Caco-2 (cell line): ENCODE measurements at regions not wholly inside any gene's neighbourhood (a gene's known extent, or its start where the extent isn't known, plus 50 kb on each side); places are given as distances from the start of the nearest gene placed in this dataset.

Experiments
- BruUV-seq: library from RNA; stranded (reverse); fragments of 400-500 nt; replicated peaks from 2 replicates; lab custom pipeline; 2021; lab: Mats Ljungman, UMichigan
- CTCF ChIA-PET: fragments of 300-600 bp; sonication (Branson Sonifier 250); formaldehyde crosslinking; loops from one replicate; lab custom pipeline; 2022; ENCODE audit warnings: antibody characterized with exemption; lab: Charles Lee
- POLR2A ChIA-PET: fragments of 300-600 bp; sonication (Branson Sonifier 250); formaldehyde crosslinking; loops from one replicate; lab custom pipeline; 2022; ENCODE audit warnings: antibody characterized with exemption; lab: Charles Lee
- DNase-seq, 2 experiments: peaks; one replicate each; pipeline versions ENCODE4 v3.0.0 to v3.0.0-alpha.2; 2020 to 2022
- H3K27me3 ChIP-seq: replicated peaks from 2 replicates; pipeline ENCODE4 v1.6.0; 2011; ENCODE audit warnings: low read length; ENCODE audit not compliant: control insufficient read depth, insufficient read depth
- H3K36me3 ChIP-seq: 2 replicates; pipeline ENCODE4 v1.5.1; 2011; ENCODE audit warnings: low read length; ENCODE audit not compliant: control insufficient read depth, insufficient read depth
- H3K4me1 ChIP-seq: fragments of 250-450 bp; sonication (Bioruptor Pico); 2 replicates; pipeline ENCODE4 v1.5.1; 2020; ENCODE audit warnings: mild to moderate bottlenecking
- H3K4me3 ChIP-seq: 2 replicates; pipeline ENCODE4 v1.5.1; 2011; ENCODE audit warnings: low read depth, mild to moderate bottlenecking, control low read depth, low read length
- H3K9me3 ChIP-seq: fragments of 250-450 bp; sonication (Bioruptor Pico); 2 replicates; pipeline ENCODE4 v1.5.1; 2020; ENCODE audit warnings: mild to moderate bottlenecking, moderate library complexity
- H3K27ac Mint-ChIP-seq: one replicate; pipeline ENCODE4 v1.8.0; 2022; ENCODE audit warnings: mixed read lengths; ENCODE audit not compliant: unreplicated experiment
- H3K27me3 Mint-ChIP-seq: one replicate; pipeline ENCODE4 v1.8.0; 2022; ENCODE audit warnings: mixed read lengths; ENCODE audit not compliant: insufficient read depth, unreplicated experiment
- H3K36me3 Mint-ChIP-seq: one replicate; pipeline ENCODE4 v1.8.0; 2022; ENCODE audit warnings: mild to moderate bottlenecking, mixed read lengths; ENCODE audit not compliant: insufficient read depth, unreplicated experiment
- H3K4me1 Mint-ChIP-seq: one replicate; pipeline ENCODE4 v1.8.0; 2022; ENCODE audit warnings: low read depth, mixed read lengths; ENCODE audit not compliant: unreplicated experiment
- H3K4me3 Mint-ChIP-seq: one replicate; pipeline ENCODE4 v1.8.0; 2022; ENCODE audit warnings: mild to moderate bottlenecking, moderate library complexity, mixed read lengths; ENCODE audit not compliant: unreplicated experiment
- H3K9me3 Mint-ChIP-seq: one replicate; pipeline ENCODE4 v1.8.0; 2022; ENCODE audit warnings: mixed read lengths; ENCODE audit not compliant: unreplicated experiment
- CTCF ChIP-seq, 2 experiments: fragments of 200-600 bp in 1 of 2; IDR thresholded peaks; 1 replicate in 1 of 2; 2 replicates in 1 of 2; pipeline versions ENCODE4 v1.5.1 to v1.8.0; 2011 to 2022; ENCODE audit warnings: antibody characterized with exemption in 1 of 2, control low read depth in 1 of 2, inconsistent platforms in 1 of 2, low read depth in 1 of 2, low read length in 1 of 2, mild to moderate bottlenecking in 1 of 2, moderate library complexity in 1 of 2; ENCODE audit not compliant: insufficient read depth in 1 of 2, severe bottlenecking in 1 of 2, unreplicated experiment in 1 of 2
- intact Hi-C: fragments of 100-400 bp; cut with micrococcal nuclease; formaldehyde crosslinking; loops from one replicate; pipeline ENCODE4 v1.10.0; 2022; ENCODE audit not compliant: unreplicated experiment

DNA sequence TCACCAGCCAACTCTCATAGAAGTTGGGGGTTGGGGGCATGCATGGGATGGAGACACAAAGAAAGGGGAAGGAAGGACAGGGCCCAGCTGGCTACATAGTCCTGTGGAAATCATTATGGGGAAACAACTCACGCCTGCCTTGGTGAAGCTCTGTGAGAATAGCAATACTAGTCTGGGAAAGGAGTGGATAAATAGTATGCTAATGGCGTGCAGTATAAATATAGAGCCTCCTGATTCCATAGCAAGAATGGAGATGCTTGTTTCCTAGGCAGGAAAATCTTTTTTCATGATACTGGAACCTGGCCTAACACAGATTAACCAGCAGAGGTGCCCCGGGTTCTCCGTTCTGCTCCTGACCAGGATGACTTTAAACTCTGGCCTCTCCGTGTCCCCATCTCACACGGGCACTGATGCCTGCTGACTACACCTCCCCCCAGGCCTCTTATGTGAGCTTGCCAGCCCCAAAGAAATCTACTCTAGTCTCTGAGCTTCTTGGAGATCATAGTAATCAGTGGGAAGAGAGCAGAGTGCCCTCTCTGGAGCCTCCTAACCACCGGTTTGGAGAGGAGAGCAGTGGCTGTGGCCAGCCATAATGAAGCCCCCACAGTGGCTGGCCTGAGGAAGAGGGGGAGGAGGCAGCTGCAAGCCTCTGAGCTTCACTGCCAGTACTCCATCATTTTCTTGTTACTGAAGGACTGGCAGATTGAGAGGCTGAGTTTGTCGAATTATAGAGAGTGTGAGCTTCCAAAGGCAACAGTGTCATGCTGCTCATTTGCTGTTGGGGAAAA lies 355.0 kb upstream of the SEMA6D start:
- Histone ChIP-seq H3K9me3 (no peaks in the 10 kb centered on the region; the same call in 1 of the 2 replicates), H3K4me1 (no peaks in the 10 kb centered on the region), H3K36me3 (no peaks in the 10 kb centered on the region), H3K27me3 (no peaks in the 10 kb centered on the region), H3K4me3 (no peak overlapping the region)
- no peak overlapping the region for H3K27ac Mint-ChIP-seq
- H3K4me1 Mint-ChIP-seq: no peaks in the 10 kb centered on the region
- peaks cover 7% of the 10 kb centered on the region for H3K27me3 Mint-ChIP-seq
- intact Hi-C loops: no loop called here
- H3K4me3 Mint-ChIP-seq: no peak overlapping the region
- no peak for DNase-seq
- ChIA-PET CTCF (no interaction called here), POLR2A (no interaction called here)
- TF ChIP-seq CTCF (IDR thresholded peaks at IDR 0.05; ENCODE audit: insufficient read depth in 1 of 2, low read depth in 1 of 2, low read length in 1 of 2, severe bottlenecking in 1 of 2, unreplicated experiment in 1 of 2): no peak
- H3K9me3 Mint-ChIP-seq: no peaks in the 10 kb centered on the region
- H3K36me3 Mint-ChIP-seq: no peaks in the 10 kb centered on the region
- BruUV-seq: no TSS peak

GRCh38 chr15:47363653-47364052 lies 353.7 kb upstream of the SEMA6D start:
- Mint-ChIP-seq H3K4me3 (no peak overlapping the region), H3K27me3 (peaks cover 10% of the 10 kb centered on the region), H3K36me3 (no peaks in the 10 kb centered on the region), H3K4me1 (no peaks in the 10 kb centered on the region), H3K9me3 (no peaks in the 10 kb centered on the region), H3K27ac (no peak overlapping the region)
- ChIA-PET CTCF (no interaction called here), POLR2A (no interaction called here)
- H3K27me3 ChIP-seq: no peaks in the 10 kb centered on the region
- H3K4me3 ChIP-seq: no peak overlapping the region
- intact Hi-C loops: no loop called here
- no peak for TF ChIP-seq CTCF (IDR thresholded peaks at IDR 0.05; ENCODE audit: insufficient read depth in 1 of 2, low read depth in 1 of 2, low read length in 1 of 2, severe bottlenecking in 1 of 2, unreplicated experiment in 1 of 2)
- no peaks in the 10 kb centered on the region; the same call in 1 of the 2 replicates for H3K9me3 ChIP-seq
- no peaks in the 10 kb centered on the region for H3K4me1 ChIP-seq
- no peak for DNase-seq
- H3K36me3 ChIP-seq: no peaks in the 10 kb centered on the region
- BruUV-seq: no TSS peak

GRCh38 chr15:47364230-47365141 lies 352.8 kb upstream of the SEMA6D start:
- H3K27me3 ChIP-seq: no peaks in the 10 kb centered on the region
- TF ChIP-seq CTCF (IDR thresholded peaks at IDR 0.05; ENCODE audit: insufficient read depth in 1 of 2, low read depth in 1 of 2, low read length in 1 of 2, severe bottlenecking in 1 of 2, unreplicated experiment in 1 of 2): no peak
- no peaks in the 10 kb centered on the region for H3K4me1 ChIP-seq
- no peaks in the 10 kb centered on the region; the same call in 1 of the 2 replicates for H3K9me3 ChIP-seq
- Mint-ChIP-seq H3K36me3 (no peaks in the 10 kb centered on the region), H3K27me3 (peaks cover 10% of the 10 kb centered on the region), H3K27ac (no peak overlapping the region), H3K4me3 (no peak overlapping the region), H3K9me3 (no peaks in the 10 kb centered on the region), H3K4me1 (no peaks in the 10 kb centered on the region)
- H3K4me3 ChIP-seq: no peak overlapping the region
- POLR2A ChIA-PET: no interaction called here
- no peaks in the 10 kb centered on the region for H3K36me3 ChIP-seq
- no TSS peak for BruUV-seq
- intact Hi-C loops: no loop called here
- CTCF ChIA-PET: no interaction called here
- no peak for DNase-seq
